Hypothalamus (tissue), 51 donors: ENCODE measurements at regions not wholly inside any gene's neighbourhood (a gene's known extent, or its start where the extent isn't known, plus 50 kb on each side); places are given as distances from the start of the nearest gene placed in this dataset.
"Not testable (repeated sequence)": the region's sequence is repeated elsewhere in the genome, so short reads cannot be mapped to it uniquely, and the experiment has no call there.

Experiments used
- DNase-seq, 51 donors: peaks; one replicate each; lab custom pipeline; 2025; lab: John Stamatoyannopoulos, UW

- DNase-seq, result not testable (repeated sequence)
Measured at GRCh38 chr2:114018464-114018863, 128.6 kb downstream of the ACTR3 start.

- no peak for DNase-seq
Measured at GRCh38 chr2:114020668-114021067, 130.8 kb downstream of the ACTR3 start.

GRCh38 chr2:114022360-114023085 lies 132.6 kb downstream of the ACTR3 start:
- DNase-seq, result no peak

- no peak for DNase-seq
Measured at GRCh38 chr2:114024326-114024725, 134.4 kb downstream of the ACTR3 start.

- no peak for DNase-seq
Measured at GRCh38 chr2:114025030-114025429, 135.1 kb downstream of the ACTR3 start.

GRCh38 chr2:114027437-114027836 lies 137.5 kb downstream of the ACTR3 start:
- no peak for DNase-seq

- DNase-seq, result no peak
Measured at GRCh38 chr2:114031605-114032505, 142.0 kb downstream of the ACTR3 start.

DNA sequence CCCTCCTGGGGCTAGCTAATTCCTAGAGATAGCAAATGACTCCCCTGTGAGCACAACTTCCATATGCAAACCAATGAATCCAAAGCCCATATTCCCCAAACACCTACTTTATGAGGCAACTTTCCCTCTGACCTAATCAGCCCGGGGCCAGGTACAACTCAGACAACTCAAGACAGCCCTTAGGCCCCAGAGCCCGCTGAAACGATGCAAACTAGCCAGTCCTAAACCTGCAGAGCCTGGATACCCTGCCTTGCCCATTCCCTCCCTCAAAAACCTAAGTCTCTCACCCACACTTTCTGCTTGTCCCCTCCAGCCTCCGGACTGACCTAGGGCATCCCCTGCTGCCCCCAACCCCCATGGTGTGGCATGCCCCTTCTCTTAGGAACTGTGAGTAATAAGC lies 142.8 kb downstream of the ACTR3 start:
- no peak for DNase-seq

DNA sequence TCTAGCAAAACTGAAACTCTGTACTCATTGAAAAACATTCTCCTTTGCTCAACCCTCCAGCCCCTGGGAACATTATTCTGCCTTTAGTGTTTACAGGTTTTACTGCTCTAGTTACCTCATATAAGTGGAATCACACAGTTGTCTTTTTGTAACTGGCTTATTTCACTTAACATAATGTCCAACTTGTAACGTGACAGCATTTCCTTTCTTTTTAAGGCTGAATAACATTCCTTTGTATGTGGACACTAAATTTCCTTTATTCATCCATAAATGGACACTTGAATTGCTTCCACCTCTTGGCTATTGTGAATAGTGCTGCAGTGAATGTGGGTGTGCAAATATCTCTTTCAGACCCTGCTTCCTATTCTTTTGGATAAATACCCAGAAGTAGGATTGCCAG lies 144.9 kb downstream of the ACTR3 start:
- DNase-seq, result no peak

DNA sequence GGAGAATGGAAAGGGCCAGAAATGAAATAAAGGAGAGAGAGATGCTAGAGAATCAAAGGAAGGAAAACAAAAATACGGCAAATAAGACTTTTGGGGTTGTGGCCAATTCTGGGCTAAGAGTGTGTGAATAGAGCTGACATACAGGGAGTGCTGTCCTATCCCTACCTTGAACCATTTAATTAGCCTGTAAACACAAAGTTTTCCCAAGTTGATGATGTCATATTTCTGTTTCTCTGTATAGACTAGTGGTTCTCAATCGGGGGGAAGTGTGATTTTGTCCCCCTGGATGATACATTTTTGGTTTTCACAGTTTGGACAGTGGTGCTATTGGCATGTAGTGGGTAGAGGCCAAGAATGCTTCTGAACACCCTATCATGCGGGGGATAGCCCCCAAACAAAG lies 148.8 kb downstream of the ACTR3 start:
- DNase-seq, result no peak

DNA sequence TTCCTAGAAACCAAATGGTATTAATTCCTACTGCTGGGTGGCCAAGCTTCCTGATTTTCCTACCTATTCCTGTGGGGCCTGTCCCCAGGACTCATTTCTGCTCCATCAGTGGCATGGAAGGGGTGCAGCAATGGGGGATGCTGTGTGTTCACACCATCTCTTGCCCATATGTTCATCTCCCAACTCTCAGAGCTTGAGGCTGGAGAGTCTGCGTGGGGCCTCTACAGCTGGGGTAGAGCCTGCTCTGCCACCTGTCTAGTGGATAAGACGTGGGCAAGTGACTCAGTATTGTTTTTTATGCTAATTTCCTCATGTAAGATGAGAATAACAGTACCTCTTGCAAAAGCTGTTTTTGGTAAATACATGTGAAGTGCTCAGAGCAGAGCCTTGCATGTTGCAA lies 149.8 kb downstream of the ACTR3 start:
- DNase-seq, result no peak

DNA sequence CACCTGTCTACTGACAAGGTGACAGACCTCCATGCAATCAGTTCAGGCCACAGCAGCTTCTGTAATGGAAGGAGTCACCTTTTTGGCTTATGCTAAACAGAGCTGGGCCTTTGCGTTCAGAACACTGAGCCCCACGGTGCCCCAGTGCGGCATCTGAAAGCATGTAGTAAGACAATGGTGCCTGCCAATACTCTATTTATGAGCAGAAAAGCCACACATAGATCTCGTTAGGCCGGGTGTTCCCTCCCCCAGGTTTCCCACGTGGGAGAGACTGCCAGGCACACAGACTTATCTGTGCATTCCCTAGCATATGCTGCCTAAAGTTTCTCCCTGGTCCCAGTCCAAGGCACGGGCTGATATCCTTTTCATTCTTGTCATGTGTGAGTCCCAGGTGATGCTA lies 150.9 kb downstream of the ACTR3 start:
- DNase-seq, result peak in 1 of 51 donors; percentile 33

- DNase-seq, result no peak
Measured at GRCh38 chr2:114044985-114045384, 155.1 kb downstream of the ACTR3 start.

- DNase-seq, result no peak
Measured at GRCh38 chr2:114046373-114046772, 156.5 kb downstream of the ACTR3 start.

DNA sequence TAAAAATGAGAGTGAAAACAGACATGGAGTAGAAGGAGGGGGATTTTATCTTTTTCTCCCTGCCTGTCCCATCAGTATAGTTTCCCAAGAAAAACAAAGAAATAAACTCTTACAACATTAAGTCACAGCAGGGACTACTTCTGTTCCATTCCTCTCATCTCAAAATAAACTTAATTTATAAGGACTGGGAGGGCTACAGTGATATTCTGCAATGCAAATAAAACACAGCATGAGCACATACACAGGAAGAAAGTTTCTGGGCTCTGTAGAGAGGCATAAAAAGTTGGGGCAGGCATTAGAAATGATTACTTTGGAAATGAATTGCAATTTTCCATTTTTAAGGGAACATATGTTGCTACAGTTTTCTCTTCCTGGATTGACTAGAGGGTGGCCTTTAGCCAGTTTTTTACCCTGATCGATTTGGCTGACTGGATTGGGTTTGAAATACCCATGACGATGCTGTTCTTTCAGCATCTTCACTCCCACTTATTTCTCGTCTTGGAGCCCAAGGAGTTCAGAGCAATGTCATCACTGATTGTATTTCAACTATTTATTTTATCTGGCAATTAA lies 157.1 kb downstream of the ACTR3 start:
- DNase-seq, result no peak

DNA sequence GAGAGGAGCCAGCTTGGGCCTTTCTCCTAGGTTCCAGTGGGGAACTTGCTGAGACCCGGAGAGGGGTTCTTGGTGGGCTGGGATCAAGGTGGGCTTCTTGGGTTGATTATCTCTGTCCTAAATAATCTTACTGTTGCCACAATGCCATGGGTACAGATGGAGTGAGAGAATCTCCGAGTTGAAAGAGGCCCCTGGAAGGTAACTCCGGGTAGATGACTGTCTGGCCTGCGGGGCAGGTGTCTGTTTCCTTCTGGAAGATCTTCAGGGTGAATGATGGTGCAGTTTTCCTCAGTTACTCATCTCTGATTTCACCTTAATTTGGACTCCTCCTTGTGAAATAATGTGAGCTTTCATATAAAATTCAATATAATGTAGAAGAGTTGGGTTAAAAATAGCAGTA lies 159.4 kb downstream of the ACTR3 start:
- DNase-seq, result no peak

DNA sequence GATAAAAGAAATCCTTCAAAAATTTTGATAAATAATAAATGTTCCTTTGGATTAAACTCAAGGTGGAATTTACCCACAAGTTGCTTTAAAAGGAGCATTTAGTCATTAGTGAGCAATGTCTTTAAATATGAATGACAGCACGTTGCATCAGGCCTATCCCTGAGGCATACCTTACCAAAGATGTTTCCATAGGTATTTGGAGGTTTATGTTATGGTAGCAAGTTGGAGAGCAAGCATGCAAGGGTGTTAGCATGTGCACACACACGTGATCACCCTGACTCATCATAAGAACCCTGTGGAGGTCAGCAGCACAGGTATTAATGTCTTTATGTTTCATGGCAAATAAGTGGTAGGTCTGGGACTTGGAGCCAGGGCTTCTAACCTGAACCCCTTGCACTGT lies 159.9 kb downstream of the ACTR3 start:
- DNase-seq, result no peak

DNA sequence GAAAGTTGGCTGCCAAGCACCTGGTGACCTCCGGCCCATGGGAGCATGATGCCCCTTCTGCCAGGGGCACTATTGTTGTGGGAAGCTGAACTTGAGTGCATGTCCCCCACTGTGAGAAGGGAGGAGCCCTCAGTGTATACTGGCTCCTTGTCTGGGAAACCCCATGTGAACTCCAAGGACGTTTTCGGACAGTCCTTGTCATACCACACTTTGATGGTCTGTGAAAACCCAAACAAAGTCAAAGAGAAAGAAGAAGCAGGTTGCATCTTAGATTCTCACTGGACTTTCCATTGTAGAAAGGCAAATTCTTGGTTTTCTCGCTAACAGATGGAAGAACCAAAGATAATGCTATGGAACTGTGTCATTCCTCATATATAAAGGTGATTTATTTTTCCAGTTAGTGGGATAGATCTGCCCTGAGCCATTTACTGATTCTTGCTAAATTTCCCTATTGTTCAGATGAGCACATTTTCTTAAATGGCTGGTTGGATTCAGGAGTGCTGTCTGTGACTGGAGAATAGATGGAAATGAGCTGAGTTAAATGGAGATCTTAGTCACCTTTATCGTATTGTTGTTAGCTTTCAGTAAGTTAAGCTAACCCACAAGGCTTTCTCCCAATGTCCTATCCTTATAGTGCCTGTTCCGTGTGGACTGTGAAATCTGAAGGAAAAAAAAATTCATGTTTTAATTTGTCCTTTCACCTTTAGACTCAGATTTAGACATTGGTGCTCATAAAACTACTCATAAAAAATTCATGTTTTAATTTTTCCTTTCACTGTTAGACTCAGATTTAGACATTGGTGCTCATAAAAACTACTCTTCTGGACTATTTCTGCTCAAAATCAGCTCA lies 166.6 kb downstream of the ACTR3 start:
- no peak for DNase-seq

- no peak for DNase-seq
Measured at GRCh38 chr2:114057638-114058037, 167.7 kb downstream of the ACTR3 start.

DNA sequence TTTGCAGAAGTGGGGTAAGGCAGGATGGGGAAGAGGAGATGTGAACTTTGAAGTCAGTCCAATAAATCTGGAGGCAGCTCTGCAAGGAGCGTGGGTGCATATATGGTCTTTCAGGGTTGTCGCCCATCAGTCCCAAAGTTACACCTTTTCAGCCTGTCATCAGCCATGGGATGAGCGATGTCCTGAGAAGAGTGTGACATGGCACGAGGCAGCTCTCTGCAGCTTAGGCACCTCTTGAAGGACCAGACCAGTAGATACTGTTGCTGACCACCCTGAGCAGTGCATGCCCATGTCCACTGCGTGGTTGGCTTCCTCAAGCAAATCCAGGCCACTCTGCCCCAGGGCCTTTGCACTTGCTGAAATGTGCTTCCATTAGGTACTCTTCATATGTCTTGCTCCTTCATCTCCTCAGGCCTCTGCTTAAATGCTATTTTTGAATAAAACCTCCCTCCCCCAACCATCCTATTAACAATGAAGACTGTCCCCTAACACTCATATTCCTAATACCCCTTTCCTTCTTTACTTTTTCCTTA lies 171.7 kb downstream of the ACTR3 start:
- no peak for DNase-seq
